ENCODE measurements at regions not wholly inside any gene's neighbourhood (a gene's known extent, or its start where the extent isn't known, plus 50 kb on each side); places are given as distances from the start of the nearest gene placed in this dataset.

DNA sequence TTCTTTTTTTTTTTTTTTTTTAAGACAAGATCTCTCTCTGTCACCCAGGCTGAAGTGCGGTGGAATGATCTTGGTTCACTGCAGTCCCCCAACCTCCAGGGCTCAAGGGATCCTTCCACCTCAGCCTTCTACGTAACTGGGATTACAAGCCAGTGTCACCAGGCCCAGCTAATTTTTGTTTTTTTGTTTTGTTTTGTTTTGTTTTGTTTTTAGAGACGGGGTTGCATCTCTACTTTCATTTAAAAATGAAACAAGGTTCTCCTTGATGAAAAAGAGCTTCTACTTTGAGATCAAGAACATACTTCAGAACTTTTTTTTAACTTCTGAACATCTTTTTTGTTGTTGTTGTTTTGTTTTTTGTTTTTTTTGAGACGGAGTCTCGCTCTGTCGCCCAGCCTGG, 121.7 kb upstream of the PRB2 start:
- no peak overlapping the region for H3K27ac ChIP-seq
- H3K4me3 ChIP-seq: no peak overlapping the region
- no peaks in the 10 kb centered on the region for H3K9me3 ChIP-seq
- ATAC-seq: no peak
- WGBS, 3 donors: 81 to 88% (median 88%) methylated on average over 6 of the region's 6 CpGs
- no peaks in the 10 kb centered on the region for H3K4me1 ChIP-seq
- TF ChIP-seq, protein P1, sequence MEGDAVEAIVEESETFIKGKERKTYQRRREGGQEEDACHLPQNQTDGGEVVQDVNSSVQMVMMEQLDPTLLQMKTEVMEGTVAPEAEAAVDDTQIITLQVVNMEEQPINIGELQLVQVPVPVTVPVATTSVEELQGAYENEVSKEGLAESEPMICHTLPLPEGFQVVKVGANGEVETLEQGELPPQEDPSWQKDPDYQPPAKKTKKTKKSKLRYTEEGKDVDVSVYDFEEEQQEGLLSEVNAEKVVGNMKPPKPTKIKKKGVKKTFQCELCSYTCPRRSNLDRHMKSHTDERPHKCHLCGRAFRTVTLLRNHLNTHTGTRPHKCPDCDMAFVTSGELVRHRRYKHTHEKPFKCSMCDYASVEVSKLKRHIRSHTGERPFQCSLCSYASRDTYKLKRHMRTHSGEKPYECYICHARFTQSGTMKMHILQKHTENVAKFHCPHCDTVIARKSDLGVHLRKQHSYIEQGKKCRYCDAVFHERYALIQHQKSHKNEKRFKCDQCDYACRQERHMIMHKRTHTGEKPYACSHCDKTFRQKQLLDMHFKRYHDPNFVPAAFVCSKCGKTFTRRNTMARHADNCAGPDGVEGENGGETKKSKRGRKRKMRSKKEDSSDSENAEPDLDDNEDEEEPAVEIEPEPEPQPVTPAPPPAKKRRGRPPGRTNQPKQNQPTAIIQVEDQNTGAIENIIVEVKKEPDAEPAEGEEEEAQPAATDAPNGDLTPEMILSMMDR (IDR thresholded peaks at IDR 0.05): no peak
- DNase-seq: no peak
- H3K27me3 ChIP-seq (ENCODE audit: insufficient read depth in 3 of 3, low read length in 2 of 3): no peaks in the 10 kb centered on the region
- H3K36me3 ChIP-seq (ENCODE audit: insufficient read depth in 1 of 2, low read depth in 1 of 2): no peaks in the 10 kb centered on the region
- intact Hi-C loops (cut with DNase I): no loop called here

DNA sequence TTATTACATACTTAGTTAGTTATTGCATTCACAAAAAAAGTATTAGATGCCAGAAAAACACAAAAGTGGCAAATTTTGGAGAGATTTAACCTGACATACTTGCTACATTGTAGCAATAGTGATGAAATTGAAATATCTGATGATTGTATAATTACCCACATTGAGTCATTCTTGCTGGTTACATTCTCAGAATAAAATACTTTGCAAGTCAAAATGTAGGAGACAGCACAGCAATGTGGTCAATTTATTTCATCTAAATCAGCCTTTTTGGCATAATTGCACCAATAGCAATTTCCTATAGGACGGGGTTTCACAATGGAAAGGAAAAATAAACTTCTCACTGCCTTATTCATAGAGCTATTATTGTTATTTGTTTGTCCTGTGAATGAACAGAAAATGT, 125.0 kb upstream of the ETV6 start:
- Histone ChIP-seq H3K4me3 (no peak overlapping the region), H3K27ac (no peak overlapping the region), H3K27me3 (ENCODE audit: insufficient read depth in 3 of 3, low read length in 2 of 3) (no peaks in the 10 kb centered on the region), H3K4me1 (no peaks in the 10 kb centered on the region), H3K9me3 (no peaks in the 10 kb centered on the region), H3K36me3 (ENCODE audit: insufficient read depth in 1 of 2, low read depth in 1 of 2) (no peaks in the 10 kb centered on the region)
- no peak for ATAC-seq
- DNase-seq: no peak
- intact Hi-C loops (cut with DNase I): no loop called here
- WGBS, 3 donors: 61 to 70% (median 68%) methylated on average over 1 of the region's 1 CpG
- TF ChIP-seq, protein P1 (IDR thresholded peaks at IDR 0.05): no peak

DNA sequence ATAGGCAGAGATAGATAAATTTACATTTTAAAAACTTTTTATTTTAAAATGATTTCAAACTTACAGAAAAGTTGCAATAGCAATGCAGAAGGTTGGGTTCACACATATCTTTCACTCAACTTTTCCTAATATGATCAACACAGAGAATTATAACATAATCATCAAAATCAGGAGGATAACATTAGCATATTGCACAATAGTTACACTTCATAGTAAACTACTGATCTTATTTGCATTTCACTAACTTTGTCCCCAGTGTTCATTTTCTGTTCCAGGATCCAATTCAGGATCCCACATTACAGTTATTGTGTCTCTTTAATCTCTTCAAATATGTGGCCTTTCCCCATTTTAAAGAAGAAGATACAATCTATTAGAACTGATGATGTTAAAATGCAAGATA, 115.4 kb upstream of the ETV6 start:
- Histone ChIP-seq H3K36me3 (ENCODE audit: insufficient read depth in 1 of 2, low read depth in 1 of 2) (no peaks in the 10 kb centered on the region), H3K27ac (no peak overlapping the region), H3K4me1 (no peaks in the 10 kb centered on the region), H3K4me3 (no peak overlapping the region), H3K9me3 (no peaks in the 10 kb centered on the region), H3K27me3 (ENCODE audit: insufficient read depth in 3 of 3, low read length in 2 of 3) (no peaks in the 10 kb centered on the region)
- TF ChIP-seq, protein P1 (IDR thresholded peaks at IDR 0.05): no peak
- DNase-seq (no peak), ATAC-seq (no peak)
- intact Hi-C loops (cut with DNase I): no loop called here

DNA sequence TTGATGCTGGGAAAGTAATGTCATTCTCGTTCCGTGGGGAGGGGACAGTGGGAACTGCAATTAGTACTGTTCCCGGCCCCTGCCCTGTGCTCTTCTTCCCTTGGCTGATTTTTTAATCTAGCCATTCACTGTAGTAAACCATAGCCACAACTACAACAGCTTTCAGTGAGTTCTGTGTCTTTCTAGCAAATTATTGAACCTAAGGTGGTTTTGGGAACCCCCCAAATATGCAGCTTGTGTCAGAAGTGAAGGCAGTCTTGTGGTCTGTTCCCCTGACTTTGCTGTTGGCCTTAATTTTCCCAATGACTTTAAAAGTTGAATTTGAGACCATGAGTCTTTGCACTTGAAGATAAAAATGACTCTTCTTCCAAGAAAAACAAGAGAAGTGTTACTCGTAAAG, 114.3 kb upstream of the ETV6 start:
- H3K9me3 ChIP-seq: no peaks in the 10 kb centered on the region
- intact Hi-C loops (cut with DNase I): no loop called here
- DNase-seq (no peak), ATAC-seq (no peak)
- TF ChIP-seq, protein P1 (IDR thresholded peaks at IDR 0.05): no peak
- WGBS, 3 donors: 86 to 91% (median 87%) methylated on average over 4 of the region's 4 CpGs
- no peak overlapping the region for H3K4me3 ChIP-seq
- H3K4me1 ChIP-seq: no peaks in the 10 kb centered on the region
- no peak overlapping the region for H3K27ac ChIP-seq
- no peaks in the 10 kb centered on the region for H3K36me3 ChIP-seq (ENCODE audit: insufficient read depth in 1 of 2, low read depth in 1 of 2)
- H3K27me3 ChIP-seq (ENCODE audit: insufficient read depth in 3 of 3, low read length in 2 of 3): no peaks in the 10 kb centered on the region

DNA sequence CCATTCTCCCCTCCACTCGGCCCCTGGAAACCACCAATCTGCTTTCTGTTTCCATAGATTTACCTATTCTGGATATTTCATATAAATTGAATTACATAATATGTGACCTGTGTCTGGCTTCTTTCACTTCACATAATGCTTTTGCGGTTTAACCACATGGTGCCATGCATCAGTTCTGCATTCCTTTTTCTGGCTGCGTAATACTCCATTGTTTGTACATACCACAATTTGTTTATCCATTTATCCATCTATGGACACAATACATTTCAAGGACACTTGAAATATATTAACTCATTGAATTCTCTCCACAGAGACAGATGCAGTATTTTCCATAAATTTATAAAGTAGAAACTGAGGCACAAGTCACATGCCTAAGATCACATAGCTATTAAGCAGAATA, 110.3 kb upstream of the ETV6 start:
- 93 to 99% (median 95%) methylated on average over 3 of the region's 3 CpGs for WGBS, 3 donors
- ATAC-seq (no peak), DNase-seq (no peak)
- H3K9me3 ChIP-seq: no peaks in the 10 kb centered on the region
- no peak overlapping the region for H3K4me3 ChIP-seq
- intact Hi-C loops (cut with DNase I): no loop called here
- H3K27ac ChIP-seq: no peak overlapping the region
- H3K36me3 ChIP-seq (ENCODE audit: insufficient read depth in 1 of 2, low read depth in 1 of 2): no peaks in the 10 kb centered on the region
- H3K4me1 ChIP-seq: no peaks in the 10 kb centered on the region
- H3K27me3 ChIP-seq (ENCODE audit: insufficient read depth in 3 of 3, low read length in 2 of 3): no peaks in the 10 kb centered on the region
- TF ChIP-seq, protein P1 (IDR thresholded peaks at IDR 0.05): no peak

All from psoas muscle (tissue), 7 donors.